B cell (primary cell): ENCODE measurements at regions not wholly inside any gene's neighbourhood (a gene's known extent, or its start where the extent isn't known, plus 50 kb on each side); places are given as distances from the start of the nearest gene placed in this dataset.

Experiments
- ATAC-seq: fragments of 200-7000 bp; cut with Tn5 transposase; one replicate; pipeline ENCODE4 v1.10.0; 2021; ENCODE audit warnings: low read depth, mild to moderate bottlenecking, moderate number of reproducible peaks, moderate library complexity
- CTCF ChIA-PET: fragments of 350-600 bp; sonication (Branson Sonifier 250); formaldehyde crosslinking; loops from one replicate; lab custom pipeline; 2021; ENCODE audit warnings: antibody characterized with exemption, inconsistent platforms; lab: Charles Lee
- POLR2A ChIA-PET: fragments of 350-600 bp; sonication (Branson Sonifier 250); formaldehyde crosslinking; loops from one replicate; lab custom pipeline; 2021; ENCODE audit warnings: antibody characterized with exemption; lab: Charles Lee
- DNase-seq: peaks from one replicate; pipeline ENCODE4 v3.0.0; 2013
- H2AFZ ChIP-seq: 2 replicates; pipeline ENCODE4 v1.6.1; 2012; ENCODE audit warnings: mild to moderate bottlenecking, low read depth, low read length; ENCODE audit not compliant: insufficient read depth, poor library complexity, severe bottlenecking
- H3K27ac ChIP-seq, 2 donors: 1 replicate in 1 of 2; 2 replicates in 1 of 2; pipeline ENCODE4 v1.5.1; 2012 to 2013; ENCODE audit warnings: low read length in 2 of 2, mild to moderate bottlenecking in 2 of 2, moderate library complexity in 1 of 2
- H3K27me3 ChIP-seq, 4 experiments: fragments of 200-600 bp in 1 of 4; sonication (generic) in 1 of 4; replicated peaks in 1 of 4; 1 replicate in 2 of 4; 2 replicates in 2 of 4; pipeline versions ENCODE4 v1.6.1 to v1.7.0; 2013 to 2016; ENCODE audit warnings: low read length in 3 of 4, mild to moderate bottlenecking in 2 of 4, mixed read lengths in 1 of 4, moderate library complexity in 1 of 4; ENCODE audit not compliant: insufficient read depth in 4 of 4, control insufficient read depth in 3 of 4; ENCODE audit errors: control extremely low read depth in 1 of 4
- H3K36me3 ChIP-seq, 2 experiments: replicated peaks in 1 of 2; 1 replicate in 1 of 2; 2 replicates in 1 of 2; pipeline versions ENCODE4 v1.6.1 to v1.7.1; 2013; ENCODE audit warnings: low read length in 1 of 2; ENCODE audit not compliant: insufficient read depth in 2 of 2, control insufficient read depth in 1 of 2; ENCODE audit errors: control extremely low read depth in 1 of 2, extremely low read depth in 1 of 2
- H3K4me1 ChIP-seq, 2 donors: fragments of 200-600 bp in 1 of 2; sonication (generic) in 1 of 2; 1 replicate in 1 of 2; 2 replicates in 1 of 2; pipeline versions ENCODE4 v1.5.1 to v1.6.1; 2013 to 2017; ENCODE audit warnings: low read length in 2 of 2; ENCODE audit not compliant: control insufficient read depth in 2 of 2, insufficient read depth in 2 of 2
- H3K4me2 ChIP-seq: replicated peaks from 2 replicates; pipeline ENCODE3; 2012; ENCODE audit warnings: mild to moderate bottlenecking, low read depth, low read length; ENCODE audit not compliant: poor library complexity, severe bottlenecking
- H3K4me3 ChIP-seq, 5 experiments: fragments of 200-600 bp in 1 of 5; sonication (generic) in 1 of 5; 1 replicate in 3 of 5; 2 replicates in 2 of 5; pipeline versions ENCODE4 v1.5.1 to v1.7.0; 2011 to 2016; ENCODE audit warnings: low read length in 4 of 5, mild to moderate bottlenecking in 4 of 5, low read depth in 2 of 5, control low read depth in 1 of 5, moderate library complexity in 1 of 5; ENCODE audit not compliant: insufficient read depth in 1 of 5; ENCODE audit errors: control extremely low read depth in 1 of 5, extremely low read depth in 1 of 5
- H3K79me2 ChIP-seq: fragments of 200-600 bp; sonication (generic); one replicate; pipeline ENCODE4 v1.6.0; 2016; ENCODE audit warnings: low read length; ENCODE audit not compliant: control insufficient read depth, insufficient read depth
- H3K9ac ChIP-seq: fragments of 200-600 bp; sonication (generic); 2 replicates; pipeline ENCODE4 v1.6.1; 2017; ENCODE audit warnings: mild to moderate bottlenecking, low read length, moderate library complexity
- H3K9me3 ChIP-seq, 3 donors: one replicate each; pipeline versions ENCODE4 v1.6.1 to v1.7.1; 2013; ENCODE audit warnings: low read length in 2 of 3; ENCODE audit not compliant: control insufficient read depth in 2 of 3, insufficient read depth in 1 of 3; ENCODE audit errors: control extremely low read depth in 1 of 3
- H4K20me1 ChIP-seq: 2 replicates; pipeline ENCODE4 v1.6.0; 2012; ENCODE audit warnings: mild to moderate bottlenecking, low read length; ENCODE audit not compliant: insufficient read depth, control insufficient read depth, poor library complexity, severe bottlenecking
- H3K27ac Mint-ChIP-seq: one replicate; pipeline ENCODE4 v1.8.0; 2021; ENCODE audit warnings: mixed read lengths
- H3K27me3 Mint-ChIP-seq: one replicate; pipeline ENCODE4 v1.8.0; 2021; ENCODE audit warnings: mixed read lengths
- H3K4me1 Mint-ChIP-seq: one replicate; pipeline ENCODE4 v1.8.0; 2021; ENCODE audit warnings: mixed read lengths
- H3K4me3 Mint-ChIP-seq: one replicate; pipeline ENCODE4 v1.8.0; 2021; ENCODE audit warnings: mixed read lengths
- H3K9me3 Mint-ChIP-seq: one replicate; pipeline ENCODE4 v1.8.0; 2022; ENCODE audit warnings: mixed read lengths; ENCODE audit not compliant: insufficient read depth
- EZH2 ChIP-seq: IDR thresholded peaks from 2 replicates; pipeline ENCODE4 v1.6.1; 2012; ENCODE audit warnings: borderline replicate concordance, low read depth, mild to moderate bottlenecking, moderate library complexity, low read length; ENCODE audit not compliant: insufficient read depth, poor library complexity, severe bottlenecking
- WGBS: methylation state at CpG from one replicate; pipeline ENCODE4 v1.1.5; 2013; ENCODE audit warnings: missing lambda C conversion rate; ENCODE audit not compliant: insufficient coverage; 5-methylcytosine and 5-hydroxymethylcytosine counted together
- intact Hi-C: fragments of 100-400 bp; cut with micrococcal nuclease; formaldehyde crosslinking; loops from one replicate; pipeline ENCODE4 v1.10.0; 2022
- TF ChIP-seq, protein P1 (sequence below): fragments of 200-600 bp; IDR thresholded peaks from one replicate; pipeline ENCODE4 v1.8.0; 2022; ENCODE audit warnings: antibody characterized with exemption, mild to moderate bottlenecking

DNA sequence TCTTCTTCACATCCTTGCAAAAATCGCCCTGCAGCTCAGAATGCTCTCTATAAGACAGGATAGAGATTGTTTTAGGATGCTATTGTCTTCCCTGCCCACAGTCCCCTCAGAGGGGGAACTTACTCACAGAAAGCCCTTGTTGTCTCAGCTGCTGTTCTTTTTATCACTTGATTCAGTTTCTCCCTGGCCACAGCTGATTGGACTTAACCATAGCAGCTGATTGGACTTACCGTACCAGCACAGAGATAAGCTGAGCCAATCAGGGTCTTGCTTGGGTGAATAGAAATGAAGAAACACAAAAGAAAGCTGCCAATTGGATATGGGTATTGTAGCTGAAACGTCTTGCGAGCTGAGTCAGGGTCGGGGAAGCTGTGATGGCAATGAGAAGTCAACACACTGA lies 194.2 kb upstream of the MEX3C start:
- Mint-ChIP-seq H3K27ac (no peak overlapping the region), H3K9me3 (no peaks in the 10 kb centered on the region), H3K4me1 (no peaks in the 10 kb centered on the region), H3K4me3 (no peak overlapping the region), H3K27me3 (peaks cover 38% of the 10 kb centered on the region)
- ChIA-PET CTCF (no interaction called here), POLR2A (no interaction called here)
- 100% methylated on average over 2 of the region's 5 CpGs for WGBS
- no peaks in the 10 kb centered on the region for H4K20me1 ChIP-seq
- DNase-seq (no peak), ATAC-seq (no peak)
- peaks cover 0 to 7% (median 3%) of the 10 kb centered on the region in 4 experiments for H3K27me3 ChIP-seq
- no peak for TF ChIP-seq EZH2
- TF ChIP-seq, protein P1, sequence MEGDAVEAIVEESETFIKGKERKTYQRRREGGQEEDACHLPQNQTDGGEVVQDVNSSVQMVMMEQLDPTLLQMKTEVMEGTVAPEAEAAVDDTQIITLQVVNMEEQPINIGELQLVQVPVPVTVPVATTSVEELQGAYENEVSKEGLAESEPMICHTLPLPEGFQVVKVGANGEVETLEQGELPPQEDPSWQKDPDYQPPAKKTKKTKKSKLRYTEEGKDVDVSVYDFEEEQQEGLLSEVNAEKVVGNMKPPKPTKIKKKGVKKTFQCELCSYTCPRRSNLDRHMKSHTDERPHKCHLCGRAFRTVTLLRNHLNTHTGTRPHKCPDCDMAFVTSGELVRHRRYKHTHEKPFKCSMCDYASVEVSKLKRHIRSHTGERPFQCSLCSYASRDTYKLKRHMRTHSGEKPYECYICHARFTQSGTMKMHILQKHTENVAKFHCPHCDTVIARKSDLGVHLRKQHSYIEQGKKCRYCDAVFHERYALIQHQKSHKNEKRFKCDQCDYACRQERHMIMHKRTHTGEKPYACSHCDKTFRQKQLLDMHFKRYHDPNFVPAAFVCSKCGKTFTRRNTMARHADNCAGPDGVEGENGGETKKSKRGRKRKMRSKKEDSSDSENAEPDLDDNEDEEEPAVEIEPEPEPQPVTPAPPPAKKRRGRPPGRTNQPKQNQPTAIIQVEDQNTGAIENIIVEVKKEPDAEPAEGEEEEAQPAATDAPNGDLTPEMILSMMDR: no peak
- intact Hi-C loops: no loop called here
- H2AFZ ChIP-seq: no peak overlapping the region
- no peaks in the 10 kb centered on the region for H3K4me1 ChIP-seq
- H3K4me2 ChIP-seq: no peak overlapping the region
- H3K9me3 ChIP-seq: no peaks in the 10 kb centered on the region
- no peak overlapping the region for H3K4me3 ChIP-seq
- H3K36me3 ChIP-seq: no peaks in the 10 kb centered on the region
- no peak overlapping the region for H3K9ac ChIP-seq
- H3K27ac ChIP-seq: no peak overlapping the region
- H3K79me2 ChIP-seq: no peaks in the 10 kb centered on the region

DNA sequence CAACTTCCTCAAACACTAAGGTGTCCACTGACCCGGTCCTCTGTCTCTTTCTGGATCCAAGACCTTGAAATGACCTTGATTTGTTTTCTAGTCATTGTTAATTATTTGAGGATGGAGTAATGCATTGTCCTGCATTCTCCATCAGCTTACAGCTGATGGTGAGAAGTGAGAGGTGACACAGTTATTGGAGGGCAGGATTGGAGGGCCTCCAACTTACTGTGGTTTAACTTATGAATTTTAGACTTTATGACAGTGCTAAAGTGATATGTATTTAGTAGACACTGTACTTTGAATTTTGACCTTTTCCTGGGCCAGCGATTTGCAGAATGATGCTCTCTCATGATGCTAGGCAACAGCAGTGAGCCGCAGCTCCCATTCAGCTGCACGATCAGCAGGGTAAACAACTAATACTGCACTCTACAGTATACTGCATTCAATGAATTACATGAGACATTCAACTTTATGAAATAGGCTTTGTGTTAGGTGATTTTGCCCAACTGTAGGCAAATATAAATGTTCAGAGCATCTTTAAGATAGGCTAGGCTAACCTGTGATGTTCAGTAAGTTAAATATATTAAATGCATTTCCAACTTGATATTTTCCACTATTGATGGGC lies 200.0 kb upstream of the MEX3C start:
- H3K9me3 ChIP-seq: no peaks in the 10 kb centered on the region
- Mint-ChIP-seq H3K27me3 (peaks cover 11% of the 10 kb centered on the region), H3K4me3 (no peak overlapping the region), H3K9me3 (no peaks in the 10 kb centered on the region), H3K27ac (no peak overlapping the region), H3K4me1 (no peaks in the 10 kb centered on the region)
- H3K4me1 ChIP-seq: no peaks in the 10 kb centered on the region
- no peaks in the 10 kb centered on the region for H3K36me3 ChIP-seq
- no peak overlapping the region for H3K4me3 ChIP-seq
- no peak overlapping the region for H3K9ac ChIP-seq
- intact Hi-C loops: no loop called here
- TF ChIP-seq EZH2: no peak
- TF ChIP-seq, protein P1: no peak
- H3K27ac ChIP-seq: no peak overlapping the region
- H3K27me3 ChIP-seq: peaks cover 0 to 5% (median 2%) of the 10 kb centered on the region in 4 experiments
- ChIA-PET POLR2A (no interaction called here), CTCF (no interaction called here)
- H3K4me2 ChIP-seq: no peak overlapping the region
- no peak overlapping the region for H2AFZ ChIP-seq
- WGBS: no CpG with 5 or more reads among the region's 4 CpGs
- H3K79me2 ChIP-seq: no peaks in the 10 kb centered on the region
- ATAC-seq (no peak), DNase-seq (no peak)
- H4K20me1 ChIP-seq: no peaks in the 10 kb centered on the region
